ENCODE measurements at regions not wholly inside any gene's neighbourhood (a gene's known extent, or its start where the extent isn't known, plus 50 kb on each side); places are given as distances from the start of the nearest gene placed in this dataset.

- intact Hi-C loops (cut with micrococcal nuclease; ENCODE audit: unreplicated experiment), result no loop called here
- CTCF ChIA-PET, result no interaction called here
- no peak for TF ChIP-seq CTCF (conservative IDR thresholded peaks at IDR 0.05; ENCODE audit: low read depth, low read length)
- TF ChIP-seq EZH2 (IDR thresholded peaks at IDR 0.05; ENCODE audit: borderline replicate concordance, low read depth, low read length, poor library complexity, severe bottlenecking), result no peak
- no TSS peak for BruUV-seq (replicated peaks)
- POLR2A ChIA-PET (ENCODE audit: low non-redundant PET), result no interaction called here
- Histone ChIP-seq H3K27me3 (replicated peaks; ENCODE audit: insufficient read depth, low read depth, low read length, poor library complexity) (peaks cover 8% of the 10 kb centered on the region), H3K4me3 (ENCODE audit: low read depth, low read length, poor library complexity, severe bottlenecking) (no peak overlapping the region), H3K27ac (ENCODE audit: low read depth, low read length, poor library complexity, severe bottlenecking) (no peak overlapping the region), H3K9me3 (ENCODE audit: low read depth, low read length, poor library complexity, severe bottlenecking) (no peaks in the 10 kb centered on the region), H3K4me1 (ENCODE audit: insufficient read depth, low read length, poor library complexity, severe bottlenecking) (no peaks in the 10 kb centered on the region), H3K36me3 (ENCODE audit: insufficient read depth, low read length, poor library complexity, severe bottlenecking) (no peaks in the 10 kb centered on the region)
- DNase-seq (ENCODE audit: low spot score), result no peak
Measured at GRCh38 chr11:70862093-70862492, 390.3 kb downstream of the SHANK2 start.

- no TSS peak for BruUV-seq (replicated peaks)
- no peaks in the 10 kb centered on the region for H3K36me3 ChIP-seq (ENCODE audit: insufficient read depth, low read length, poor library complexity, severe bottlenecking)
- intact Hi-C loops (cut with micrococcal nuclease; ENCODE audit: unreplicated experiment), result no loop called here
- no peak for TF ChIP-seq CTCF (conservative IDR thresholded peaks at IDR 0.05; ENCODE audit: low read depth, low read length)
- TF ChIP-seq EZH2 (IDR thresholded peaks at IDR 0.05; ENCODE audit: borderline replicate concordance, low read depth, low read length, poor library complexity, severe bottlenecking), result no peak
- DNase-seq (ENCODE audit: low spot score), result no peak
- no peak overlapping the region for H3K4me3 ChIP-seq (ENCODE audit: low read depth, low read length, poor library complexity, severe bottlenecking)
- H3K27ac ChIP-seq (ENCODE audit: low read depth, low read length, poor library complexity, severe bottlenecking), result no peak overlapping the region
- no peaks in the 10 kb centered on the region for H3K4me1 ChIP-seq (ENCODE audit: insufficient read depth, low read length, poor library complexity, severe bottlenecking)
- ChIA-PET CTCF (no interaction called here), POLR2A (ENCODE audit: low non-redundant PET) (no interaction called here)
- peaks cover 8% of the 10 kb centered on the region for H3K27me3 ChIP-seq (replicated peaks; ENCODE audit: insufficient read depth, low read depth, low read length, poor library complexity)
- no peaks in the 10 kb centered on the region for H3K9me3 ChIP-seq (ENCODE audit: low read depth, low read length, poor library complexity, severe bottlenecking)
Measured at GRCh38 chr11:70863186-70863585, 389.2 kb downstream of the SHANK2 start.

GRCh38 chr11:70863993-70864392 is 388.4 kb downstream of the SHANK2 start:
- POLR2A ChIA-PET (ENCODE audit: low non-redundant PET), result no interaction called here

More at GRCh38 chr11:70863993-70864392, 388.4 kb downstream of the SHANK2 start:
- intact Hi-C loops (cut with micrococcal nuclease; ENCODE audit: unreplicated experiment), result no loop called here
- H3K27ac ChIP-seq (ENCODE audit: low read depth, low read length, poor library complexity, severe bottlenecking), result no peak overlapping the region
- H3K9me3 ChIP-seq (ENCODE audit: low read depth, low read length, poor library complexity, severe bottlenecking), result no peaks in the 10 kb centered on the region
- peaks cover 8% of the 10 kb centered on the region for H3K27me3 ChIP-seq (replicated peaks; ENCODE audit: insufficient read depth, low read depth, low read length, poor library complexity)
- no peaks in the 10 kb centered on the region for H3K4me1 ChIP-seq (ENCODE audit: insufficient read depth, low read length, poor library complexity, severe bottlenecking)
- no peaks in the 10 kb centered on the region for H3K36me3 ChIP-seq (ENCODE audit: insufficient read depth, low read length, poor library complexity, severe bottlenecking)
- no TSS peak for BruUV-seq (replicated peaks)
- DNase-seq (ENCODE audit: low spot score), result no peak
- no peak overlapping the region for H3K4me3 ChIP-seq (ENCODE audit: low read depth, low read length, poor library complexity, severe bottlenecking)
- TF ChIP-seq CTCF (conservative IDR thresholded peaks at IDR 0.05; ENCODE audit: low read depth, low read length) (no peak), EZH2 (IDR thresholded peaks at IDR 0.05; ENCODE audit: borderline replicate concordance, low read depth, low read length, poor library complexity, severe bottlenecking) (no peak)
- CTCF ChIA-PET, result no interaction called here

Data from A673 (cell line).